Epithelial cell of proximal tubule (primary cell): ENCODE measurements at regions not wholly inside any gene's neighbourhood (a gene's known extent, or its start where the extent isn't known, plus 50 kb on each side); places are given as distances from the start of the nearest gene placed in this dataset.

Source experiments
- DNase-seq: peaks from one replicate; pipeline ENCODE4 v3.0.0-alpha.2; 2011; ENCODE audit warnings: low read depth
- H3K4me3 ChIP-seq: 2 replicates; pipeline ENCODE4 v1.5.1; 2011; ENCODE audit warnings: low read depth, mild to moderate bottlenecking, low read length
- TF ChIP-seq, protein P1 (sequence below): conservative IDR thresholded peaks from 2 replicates; pipeline ENCODE4 v1.5.1; 2012; ENCODE audit warnings: low read depth, mild to moderate bottlenecking, low read length

GRCh38 chr5:87770016-87770570, 357.4 kb upstream of the CCNH start:
- no peak overlapping the region for H3K4me3 ChIP-seq
- TF ChIP-seq, protein P1, sequence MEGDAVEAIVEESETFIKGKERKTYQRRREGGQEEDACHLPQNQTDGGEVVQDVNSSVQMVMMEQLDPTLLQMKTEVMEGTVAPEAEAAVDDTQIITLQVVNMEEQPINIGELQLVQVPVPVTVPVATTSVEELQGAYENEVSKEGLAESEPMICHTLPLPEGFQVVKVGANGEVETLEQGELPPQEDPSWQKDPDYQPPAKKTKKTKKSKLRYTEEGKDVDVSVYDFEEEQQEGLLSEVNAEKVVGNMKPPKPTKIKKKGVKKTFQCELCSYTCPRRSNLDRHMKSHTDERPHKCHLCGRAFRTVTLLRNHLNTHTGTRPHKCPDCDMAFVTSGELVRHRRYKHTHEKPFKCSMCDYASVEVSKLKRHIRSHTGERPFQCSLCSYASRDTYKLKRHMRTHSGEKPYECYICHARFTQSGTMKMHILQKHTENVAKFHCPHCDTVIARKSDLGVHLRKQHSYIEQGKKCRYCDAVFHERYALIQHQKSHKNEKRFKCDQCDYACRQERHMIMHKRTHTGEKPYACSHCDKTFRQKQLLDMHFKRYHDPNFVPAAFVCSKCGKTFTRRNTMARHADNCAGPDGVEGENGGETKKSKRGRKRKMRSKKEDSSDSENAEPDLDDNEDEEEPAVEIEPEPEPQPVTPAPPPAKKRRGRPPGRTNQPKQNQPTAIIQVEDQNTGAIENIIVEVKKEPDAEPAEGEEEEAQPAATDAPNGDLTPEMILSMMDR, result no peak
- no peak for DNase-seq

DNA sequence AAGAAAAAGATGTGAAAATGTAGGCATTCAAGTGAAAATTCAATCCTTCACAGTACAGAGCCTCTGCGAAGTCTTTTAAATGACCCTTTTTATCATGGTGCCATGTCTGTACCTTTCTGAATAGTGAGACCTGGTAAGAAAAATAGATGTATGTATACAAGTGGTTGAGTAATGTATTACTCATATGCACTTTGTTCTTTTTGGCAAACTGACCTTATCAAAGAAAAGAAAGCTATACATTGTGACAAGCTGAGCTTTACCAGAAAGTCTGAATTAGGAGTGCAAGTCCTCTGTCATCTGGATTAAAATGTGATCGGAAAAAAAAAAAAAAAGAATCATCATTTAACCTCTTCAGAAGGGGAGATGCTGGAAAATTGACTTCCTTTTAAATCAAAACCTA, 356.4 kb upstream of the CCNH start:
- no peak overlapping the region for H3K4me3 ChIP-seq
- TF ChIP-seq, protein P1, result no peak
- DNase-seq, result no peak

- TF ChIP-seq, protein P1, result no peak
These were observed 355.5 kb upstream of the CCNH start for GRCh38 chr5:87768190-87768589.

DNA sequence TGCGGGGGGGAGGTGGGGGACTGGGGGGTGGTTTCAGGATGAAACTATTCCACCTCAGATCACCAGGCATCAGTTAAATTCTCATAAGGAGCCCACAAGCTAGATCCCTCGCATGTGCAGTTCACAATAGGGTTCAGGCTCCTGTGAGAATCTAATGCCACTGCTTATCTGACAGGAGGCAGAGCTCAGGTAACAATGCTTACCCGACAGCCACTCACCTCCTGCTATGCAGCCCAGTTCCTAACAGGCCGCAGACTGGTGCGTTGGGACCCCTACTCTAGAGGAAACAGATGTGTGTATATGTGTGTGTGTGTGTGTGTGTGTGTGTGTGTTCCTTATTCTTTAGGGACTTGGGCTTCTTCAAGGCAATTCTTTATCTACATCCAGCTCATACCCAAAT, 352.3 kb upstream of the CCNH start:
- no peak overlapping the region for H3K4me3 ChIP-seq
- TF ChIP-seq, protein P1, result no peak
- no peak for DNase-seq

More at GRCh38 chr5:87768190-87768589, 355.5 kb upstream of the CCNH start:
- no peak for DNase-seq
- no peak overlapping the region for H3K4me3 ChIP-seq

DNA sequence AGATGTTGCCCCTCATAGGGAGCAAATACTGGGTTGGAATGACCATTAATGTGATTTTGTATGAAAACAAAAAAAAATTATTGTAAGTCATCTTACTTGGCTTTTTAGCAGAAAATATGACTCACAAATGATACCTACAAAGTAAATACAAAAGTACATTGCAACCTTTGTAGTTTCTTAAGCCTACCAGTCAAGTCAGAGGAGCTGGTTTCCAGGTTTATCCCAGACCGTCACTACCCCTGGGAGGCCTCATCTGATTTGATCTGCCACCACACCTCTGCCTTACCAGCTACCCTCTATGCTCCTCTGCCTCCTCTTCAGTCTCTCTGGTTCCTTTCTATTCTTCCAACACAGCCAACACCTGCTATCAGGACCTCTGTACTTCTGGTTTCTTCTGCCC, 349.9 kb upstream of the CCNH start:
- no peak overlapping the region for H3K4me3 ChIP-seq
- no peak for DNase-seq
- TF ChIP-seq, protein P1, result no peak

DNA sequence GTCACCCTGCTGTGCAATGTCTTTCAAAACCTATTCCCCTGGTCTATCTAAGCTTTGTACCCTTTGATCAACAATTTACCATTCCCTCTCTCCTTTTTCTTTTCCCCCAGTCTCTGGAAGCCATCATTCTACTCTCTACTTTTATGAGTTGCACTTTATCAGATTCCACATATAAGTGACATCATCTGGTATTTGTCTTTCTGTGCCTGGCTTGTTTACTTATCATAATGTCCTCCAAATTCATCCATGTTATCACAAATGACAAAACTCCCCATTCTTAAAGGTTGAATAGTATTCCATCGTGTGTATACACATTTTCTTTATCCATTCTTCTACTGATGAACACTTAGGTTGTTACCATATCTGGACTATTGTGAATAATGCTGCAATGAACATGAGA, 344.2 kb upstream of the CCNH start:
- no peak for DNase-seq
- H3K4me3 ChIP-seq, result no peak overlapping the region
- TF ChIP-seq, protein P1, result no peak

- DNase-seq, result no peak
- TF ChIP-seq, protein P1, result no peak
- no peak overlapping the region for H3K4me3 ChIP-seq
These were observed 342.6 kb upstream of the CCNH start for GRCh38 chr5:87755360-87755759.
